ENCODE measurements at regions not wholly inside any gene's neighbourhood (a gene's known extent, or its start where the extent isn't known, plus 50 kb on each side); places are given as distances from the start of the nearest gene placed in this dataset.

- Histone ChIP-seq H2AFZ (ENCODE audit: low read length) (no peak overlapping the region), H3K79me2 (ENCODE audit: control insufficient read depth in 1 of 2, insufficient read depth in 2 of 2, low read length in 2 of 2) (no peaks in the 10 kb centered on the region), H2AK5ac (ENCODE audit: low read depth, low read length) (no peak overlapping the region), H3K18ac (ENCODE audit: extremely low read depth, low read length) (no peak overlapping the region), H4K8ac (ENCODE audit: extremely low read depth, insufficient read depth, low read length) (no peak overlapping the region), H3K79me1 (ENCODE audit: low read depth, low read length) (no peaks in the 10 kb centered on the region), H3K4me3 (ENCODE audit: extremely low read depth in 1 of 4, insufficient read depth in 2 of 4, low read depth in 3 of 4, low read length in 4 of 4) (no peak overlapping the region), H4K5ac (ENCODE audit: insufficient read length, low read depth, low read length) (no peak overlapping the region), H2BK12ac (ENCODE audit: low read depth, low read length) (no peak overlapping the region), H3K36me3 (ENCODE audit: control insufficient read depth in 2 of 4, insufficient read depth in 4 of 4, low read length in 3 of 4) (no peaks in the 10 kb centered on the region), H3K56ac (replicated peaks; ENCODE audit: insufficient read length, low read depth, low read length) (no peak overlapping the region), H2BK20ac (ENCODE audit: low read length) (no peak overlapping the region), H3K27me3 (replicated peaks in 1 of 4; ENCODE audit: control insufficient read depth in 3 of 4, extremely low read depth in 1 of 4, insufficient read depth in 3 of 4, low read length in 3 of 4) (no peaks in the 10 kb centered on the region), H3K4me2 (ENCODE audit: insufficient read depth in 1 of 2, low read depth in 2 of 2, low read length in 2 of 2) (no peak overlapping the region), H2BK120ac (replicated peaks; ENCODE audit: low read depth, low read length) (no peak overlapping the region), H3K4me1 (replicated peaks in 1 of 4; ENCODE audit: control insufficient read depth in 3 of 4, insufficient read depth in 4 of 4, low read length in 3 of 4) (peaks cover 0 to 5% (median 0%) of the 10 kb centered on the region in 4 experiments; a peak in 1 of 7 replicates), H3K23ac (ENCODE audit: insufficient read length) (no peak overlapping the region), H3K14ac (ENCODE audit: insufficient read length) (no peak overlapping the region), H3K9ac (replicated peaks in 1 of 4; ENCODE audit: extremely low read depth in 1 of 4, low read depth in 3 of 4, low read length in 3 of 4) (no peak overlapping the region), H4K20me1 (replicated peaks in 1 of 2; ENCODE audit: control insufficient read depth in 1 of 2, insufficient read depth in 2 of 2, low read length in 2 of 2) (no peaks in the 10 kb centered on the region), H3K23me2 (ENCODE audit: low read depth, low read length) (no peaks in the 10 kb centered on the region), H3K27ac (ENCODE audit: low read depth, low read length) (no peak overlapping the region), H3K9me3 (ENCODE audit: insufficient read depth in 2 of 2, low read depth in 1 of 2, low read length in 1 of 2) (no peaks in the 10 kb centered on the region; a peak in 1 of 4 replicates), H4K91ac (replicated peaks; ENCODE audit: insufficient read length, low read length) (no peak overlapping the region), H2BK5ac (ENCODE audit: low read depth, low read length) (no peak overlapping the region), H3K4ac (replicated peaks; ENCODE audit: insufficient read length, low read depth, low read length) (no peak overlapping the region), H2BK15ac (ENCODE audit: low read length) (no peak overlapping the region)
- no peak for FAIRE-seq
- ChIA-PET POLR2A (ENCODE audit: partially characterized antibody) (no interaction called here), CTCF (ENCODE audit: partially characterized antibody) (no interaction called here)
- WGBS, 2 experiments (ENCODE audit: extremely low coverage in 1 of 2, insufficient coverage in 1 of 2, insufficient read length in 1 of 2, insufficient replicate concordance in 2 of 2, low coverage in 1 of 2, low lambda C conversion rate in 2 of 2, missing lambda C conversion rate in 1 of 2) = 85% methylated on average over 5 of the region's 5 CpGs; no CpG with 5 or more reads in 1 of the 2 experiments
- no peak for DNase-seq (ENCODE audit: low read depth in 1 of 2, low spot score in 2 of 2)
- TF ChIP-seq BRCA1 (IDR thresholded peaks at IDR 0.05; ENCODE audit: low read depth, low read length) (no peak), TBP (IDR thresholded peaks at IDR 0.05; ENCODE audit: low read depth, low read length) (no peak), EZH2 (IDR thresholded peaks at IDR 0.05; ENCODE audit: low read depth, low read length, severe bottlenecking) (no peak), CBX5 (IDR thresholded peaks at IDR 0.05; ENCODE audit: low read depth, low read length) (no peak), SRF (IDR thresholded peaks at IDR 0.05; ENCODE audit: low read depth, low read length) (no peak), KDM5A (IDR thresholded peaks at IDR 0.05; ENCODE audit: low read length) (no peak), CTCF (IDR thresholded peaks at IDR 0.05; ENCODE audit: control extremely low read depth in 1 of 3, insufficient read depth in 1 of 3, low read depth in 1 of 3, low read length in 3 of 3) (no peak), CEBPB (IDR thresholded peaks at IDR 0.05; ENCODE audit: low read depth, low read length) (no peak), PHF8 (conservative IDR thresholded peaks at IDR 0.05; ENCODE audit: low read depth, low read length) (no peak), CHD1 (IDR thresholded peaks at IDR 0.05; ENCODE audit: low read depth, low read length) (no peak), E2F6 (IDR thresholded peaks at IDR 0.05) (no peak), SAP30 (IDR thresholded peaks at IDR 0.05; ENCODE audit: insufficient read depth, insufficient replicate concordance, low read length) (no peak)
These were observed 200.5 kb upstream of the EDIL3 start for GRCh38 chr5:84585218-84585617.

All from H1 (cell line).